ENCODE measurements at regions not wholly inside any gene's neighbourhood (a gene's known extent, or its start where the extent isn't known, plus 50 kb on each side); places are given as distances from the start of the nearest gene placed in this dataset.

DNA sequence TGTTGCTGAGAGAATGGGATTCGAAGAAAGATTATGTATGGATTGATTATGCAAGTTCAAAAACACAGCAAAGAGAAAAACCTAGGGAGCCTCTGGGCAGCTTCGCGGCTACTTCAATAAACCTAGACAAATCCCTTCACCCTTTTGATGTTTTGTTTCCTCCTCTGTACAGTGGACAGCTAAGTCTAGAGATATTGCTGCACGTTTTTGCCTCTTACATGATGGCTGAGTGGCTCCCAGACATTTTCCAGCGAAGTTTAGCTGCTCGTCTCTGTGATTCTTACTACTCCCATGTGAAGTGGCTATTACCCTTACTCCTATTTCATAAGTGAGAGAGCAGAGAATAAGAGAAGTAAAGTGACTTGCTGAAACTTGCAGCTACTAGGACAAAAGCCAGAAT is 695.0 kb upstream of the GRM7 start:
- DNase-seq (ENCODE audit: low spot score) (no peak), FAIRE-seq (no peak), ATAC-seq (no peak)
- Histone ChIP-seq H3K27ac (ENCODE audit: extremely low read length, insufficient read depth, low read length) (no peak overlapping the region), H3K4me1 (ENCODE audit: insufficient read depth, low read length) (no peaks in the 10 kb centered on the region), H3K4me2 (ENCODE audit: low read depth, low read length) (no peak overlapping the region), H3K36me3 (replicated peaks in 1 of 2; ENCODE audit: control insufficient read depth in 1 of 2, insufficient read depth in 2 of 2, low read length in 2 of 2) (no peaks in the 10 kb centered on the region), H3K4me3 (replicated peaks in 1 of 3; ENCODE audit: insufficient read depth in 1 of 3, low read depth in 2 of 3, low read length in 3 of 3) (no peak overlapping the region), H3K9me3 (ENCODE audit: low read length) (peaks cover 98% of the 10 kb centered on the region), H2AFZ (ENCODE audit: low read length) (no peak overlapping the region), H3K9ac (ENCODE audit: insufficient read depth, low read depth, low read length) (no peak overlapping the region), H3K79me2 (ENCODE audit: insufficient read depth, low read length) (no peaks in the 10 kb centered on the region), H4K20me1 (ENCODE audit: insufficient read depth, low read length) (no peaks in the 10 kb centered on the region), H3K27me3 (ENCODE audit: control insufficient read depth in 1 of 2, insufficient read depth in 2 of 2, low read length in 2 of 2) (no peaks in the 10 kb centered on the region)
- 18% methylated on average over 6 of the region's 6 CpGs for WGBS (ENCODE audit: low lambda C conversion rate)
- BruUV-seq (replicated peaks), result no TSS peak
- ChIA-PET CTCF (ENCODE audit: low intra/inter-chr PET ratio, low total read pairs) (no interaction called here), POLR2A (no interaction called here)
- TF ChIP-seq TCF7 (IDR thresholded peaks at IDR 0.05; ENCODE audit: low read depth) (no peak), HMGA1 (CRISPR knock-in tag; conservative IDR thresholded peaks at IDR 0.05) (no peak), SMAD3 (CRISPR knock-in tag; IDR thresholded peaks at IDR 0.05) (no peak), KAT2B (IDR thresholded peaks at IDR 0.05; ENCODE audit: borderline replicate concordance, low read depth, low read length) (no peak), ZNF382 (CRISPR knock-in tag; IDR thresholded peaks at IDR 0.05; ENCODE audit: borderline replicate concordance) (no peak)
- TF ChIP-seq, protein P1, sequence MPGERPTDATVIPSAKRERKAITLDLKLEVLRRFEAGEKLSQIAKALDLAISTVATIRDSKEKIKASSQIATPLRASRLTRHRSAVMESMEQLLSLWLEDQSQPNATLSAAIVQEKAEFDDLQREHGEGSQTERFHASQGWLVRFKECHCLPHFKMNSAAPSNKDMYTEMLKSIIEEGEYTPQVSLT (CRISPR knock-in tag; IDR thresholded peaks at IDR 0.05; ENCODE audit: borderline replicate concordance, low read depth), result no peak
- TF ChIP-seq, protein P2, sequence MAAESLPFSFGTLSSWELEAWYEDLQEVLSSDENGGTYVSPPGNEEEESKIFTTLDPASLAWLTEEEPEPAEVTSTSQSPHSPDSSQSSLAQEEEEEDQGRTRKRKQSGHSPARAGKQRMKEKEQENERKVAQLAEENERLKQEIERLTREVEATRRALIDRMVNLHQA (CRISPR knock-in tag; IDR thresholded peaks at IDR 0.05), result no peak
- in situ Hi-C loops (cut with HindIII; ENCODE audit: extremely low pct_ligation_motif_present, low pct_unique_long_range_greater_than_20kb), result no loop called here
- intact Hi-C loops (cut with micrococcal nuclease; ENCODE audit: unreplicated experiment), result no loop called here

DNA sequence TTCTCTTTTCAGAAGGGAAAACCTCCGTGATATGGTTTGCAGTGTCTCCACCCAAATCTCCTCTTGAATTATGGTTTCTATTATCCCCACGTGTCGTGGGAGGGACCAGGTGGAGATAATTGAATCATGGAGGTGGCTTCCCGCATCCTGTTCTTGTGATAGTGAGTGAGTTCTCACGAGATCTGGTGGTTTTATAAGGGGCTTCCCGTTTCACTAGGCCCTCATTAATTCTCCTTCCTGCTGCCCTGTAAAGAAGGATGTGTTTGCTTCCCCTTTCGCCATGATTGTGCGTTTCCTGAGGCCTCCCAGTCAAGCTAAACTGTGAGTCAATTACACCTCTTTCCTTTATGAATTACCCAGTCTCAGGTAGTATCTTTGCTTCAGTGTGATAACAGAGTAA is 692.7 kb upstream of the GRM7 start:
- ChIA-PET CTCF (ENCODE audit: low intra/inter-chr PET ratio, low total read pairs) (no interaction called here), POLR2A (no interaction called here)
- no peak overlapping the region for H3K4me3 ChIP-seq (replicated peaks in 1 of 3; ENCODE audit: insufficient read depth in 1 of 3, low read depth in 2 of 3, low read length in 3 of 3)
- H3K27ac ChIP-seq (ENCODE audit: extremely low read length, insufficient read depth, low read length), result no peak overlapping the region
- intact Hi-C loops (cut with micrococcal nuclease; ENCODE audit: unreplicated experiment), result no loop called here
- H3K27me3 ChIP-seq (ENCODE audit: control insufficient read depth in 1 of 2, insufficient read depth in 2 of 2, low read length in 2 of 2), result no peaks in the 10 kb centered on the region
- H4K20me1 ChIP-seq (ENCODE audit: insufficient read depth, low read length), result no peaks in the 10 kb centered on the region
- H3K79me2 ChIP-seq (ENCODE audit: insufficient read depth, low read length), result no peaks in the 10 kb centered on the region
- WGBS (ENCODE audit: low lambda C conversion rate), result 15% methylated on average over 8 of the region's 8 CpGs
- no peak overlapping the region for H2AFZ ChIP-seq (ENCODE audit: low read length)
- H3K4me1 ChIP-seq (ENCODE audit: insufficient read depth, low read length), result no peaks in the 10 kb centered on the region
- ATAC-seq, result no peak
- in situ Hi-C loops (cut with HindIII; ENCODE audit: extremely low pct_ligation_motif_present, low pct_unique_long_range_greater_than_20kb), result no loop called here
- no peak overlapping the region for H3K4me2 ChIP-seq (ENCODE audit: low read depth, low read length)
- no peak for DNase-seq (ENCODE audit: low spot score)
- H3K9me3 ChIP-seq (ENCODE audit: low read length), result peaks cover 98% of the 10 kb centered on the region
- BruUV-seq (replicated peaks), result no TSS peak
- H3K9ac ChIP-seq (ENCODE audit: insufficient read depth, low read depth, low read length), result no peak overlapping the region
- H3K36me3 ChIP-seq (replicated peaks in 1 of 2; ENCODE audit: control insufficient read depth in 1 of 2, insufficient read depth in 2 of 2, low read length in 2 of 2), result no peaks in the 10 kb centered on the region
- FAIRE-seq, result no peak
- no peak for TF ChIP-seq POGZ (CRISPR knock-in tag; IDR thresholded peaks at IDR 0.05)
- no peak for TF ChIP-seq NFYB (CRISPR knock-in tag; IDR thresholded peaks at IDR 0.05)
- TF ChIP-seq, protein P3, sequence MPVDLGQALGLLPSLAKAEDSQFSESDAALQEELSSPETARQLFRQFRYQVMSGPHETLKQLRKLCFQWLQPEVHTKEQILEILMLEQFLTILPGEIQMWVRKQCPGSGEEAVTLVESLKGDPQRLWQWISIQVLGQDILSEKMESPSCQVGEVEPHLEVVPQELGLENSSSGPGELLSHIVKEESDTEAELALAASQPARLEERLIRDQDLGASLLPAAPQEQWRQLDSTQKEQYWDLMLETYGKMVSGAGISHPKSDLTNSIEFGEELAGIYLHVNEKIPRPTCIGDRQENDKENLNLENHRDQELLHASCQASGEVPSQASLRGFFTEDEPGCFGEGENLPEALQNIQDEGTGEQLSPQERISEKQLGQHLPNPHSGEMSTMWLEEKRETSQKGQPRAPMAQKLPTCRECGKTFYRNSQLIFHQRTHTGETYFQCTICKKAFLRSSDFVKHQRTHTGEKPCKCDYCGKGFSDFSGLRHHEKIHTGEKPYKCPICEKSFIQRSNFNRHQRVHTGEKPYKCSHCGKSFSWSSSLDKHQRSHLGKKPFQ (CRISPR knock-in tag; IDR thresholded peaks at IDR 0.05; ENCODE audit: insufficient replicate concordance), result no peak
- no peak for TF ChIP-seq PHF20 (CRISPR knock-in tag; IDR thresholded peaks at IDR 0.05)
- no peak for TF ChIP-seq SALL1 (CRISPR knock-in tag; IDR thresholded peaks at IDR 0.05)
- no peak for TF ChIP-seq SALL2 (CRISPR knock-in tag; IDR thresholded peaks at IDR 0.05)
- TF ChIP-seq YY1 (IDR thresholded peaks at IDR 0.05; ENCODE audit: insufficient read depth, insufficient replicate concordance, low read depth, low read length), result no peak
- TF ChIP-seq, protein P4, sequence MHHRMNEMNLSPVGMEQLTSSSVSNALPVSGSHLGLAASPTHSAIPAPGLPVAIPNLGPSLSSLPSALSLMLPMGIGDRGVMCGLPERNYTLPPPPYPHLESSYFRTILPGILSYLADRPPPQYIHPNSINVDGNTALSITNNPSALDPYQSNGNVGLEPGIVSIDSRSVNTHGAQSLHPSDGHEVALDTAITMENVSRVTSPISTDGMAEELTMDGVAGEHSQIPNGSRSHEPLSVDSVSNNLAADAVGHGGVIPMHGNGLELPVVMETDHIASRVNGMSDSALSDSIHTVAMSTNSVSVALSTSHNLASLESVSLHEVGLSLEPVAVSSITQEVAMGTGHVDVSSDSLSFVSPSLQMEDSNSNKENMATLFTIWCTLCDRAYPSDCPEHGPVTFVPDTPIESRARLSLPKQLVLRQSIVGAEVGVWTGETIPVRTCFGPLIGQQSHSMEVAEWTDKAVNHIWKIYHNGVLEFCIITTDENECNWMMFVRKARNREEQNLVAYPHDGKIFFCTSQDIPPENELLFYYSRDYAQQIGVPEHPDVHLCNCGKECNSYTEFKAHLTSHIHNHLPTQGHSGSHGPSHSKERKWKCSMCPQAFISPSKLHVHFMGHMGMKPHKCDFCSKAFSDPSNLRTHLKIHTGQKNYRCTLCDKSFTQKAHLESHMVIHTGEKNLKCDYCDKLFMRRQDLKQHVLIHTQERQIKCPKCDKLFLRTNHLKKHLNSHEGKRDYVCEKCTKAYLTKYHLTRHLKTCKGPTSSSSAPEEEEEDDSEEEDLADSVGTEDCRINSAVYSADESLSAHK (CRISPR knock-in tag; IDR thresholded peaks at IDR 0.05; ENCODE audit: borderline replicate concordance), result no peak
- TF ChIP-seq WIZ (CRISPR knock-in tag; IDR thresholded peaks at IDR 0.05), result no peak
- no peak for TF ChIP-seq ZNF256 (CRISPR knock-in tag; conservative IDR thresholded peaks at IDR 0.05)
